GM12878 (cell line): ENCODE measurements at regions not wholly inside any gene's neighbourhood (a gene's known extent, or its start where the extent isn't known, plus 50 kb on each side); places are given as distances from the start of the nearest gene placed in this dataset.

Experiments used
- ATAC-seq: fragments of 200-7000 bp; cut with Tn5 transposase; 3 replicates; pipeline ENCODE4 v1.9.1; 2020; ENCODE audit warnings: mild to moderate bottlenecking, moderate library complexity
- BruUV-seq: library from RNA; stranded (reverse); fragments of 400-500 nt; replicated peaks from 2 replicates; lab custom pipeline; 2021; lab: Mats Ljungman, UMichigan
- CTCF ChIA-PET: fragments of 300-600 bp; sonication (Branson Sonifier 250); formaldehyde crosslinking; extraction: SDS; loops from one replicate; lab custom pipeline; 2021; ENCODE audit warnings: inconsistent platforms; lab: Yijun Ruan, JAX
- POLR2A ChIA-PET: fragments of 350-600 bp; formaldehyde crosslinking; extraction: SDS; loops from one replicate; lab custom pipeline; 2021; ENCODE audit warnings: inconsistent platforms; lab: Charles Lee
- RAD21 ChIA-PET: fragments of 300-600 bp; sonication (Branson Sonifier 250); formaldehyde crosslinking; loops from one replicate; lab custom pipeline; 2023; ENCODE audit warnings: antibody characterized with exemption; ENCODE audit not compliant: unreplicated experiment; lab: Charles Lee
- SMC1A ChIA-PET: fragments of 300-600 bp; sonication (Branson Sonifier 250); formaldehyde crosslinking; loops from one replicate; lab custom pipeline; 2023; ENCODE audit not compliant: unreplicated experiment, uncharacterized antibody; lab: Charles Lee
- DNase-seq: peaks from one replicate; pipeline ENCODE4 v3.0.0-alpha.2; 2011; ENCODE audit warnings: low read depth, low spot score
- FAIRE-seq: peaks from 3 replicates; lab custom pipeline; 2011; peaks lifted over from hg19 to GRCh38; lab: Jason Lieb, UNC
- H2AFZ ChIP-seq: 2 replicates; pipeline ENCODE4 v1.6.0; 2011; ENCODE audit warnings: low read depth, low read length, control low read depth; ENCODE audit not compliant: control insufficient read depth
- H3K27ac ChIP-seq: 2 replicates; pipeline ENCODE4 v1.5.1; 2011; ENCODE audit warnings: control low read depth; ENCODE audit not compliant: control insufficient read depth, insufficient read depth
- H3K27me3 ChIP-seq, 2 experiments: replicated peaks in 1 of 2; 2 replicates each; pipeline versions ENCODE4 v1.6.0 to v1.6.1; 2011; ENCODE audit warnings: low read length in 1 of 2; ENCODE audit not compliant: control insufficient read depth in 2 of 2, insufficient read depth in 2 of 2
- H3K36me3 ChIP-seq, 2 experiments: 2 replicates each; pipeline ENCODE4 v1.5.1; 2011; ENCODE audit warnings: low read length in 1 of 2; ENCODE audit not compliant: control insufficient read depth in 2 of 2, insufficient read depth in 2 of 2
- H3K4me1 ChIP-seq: 2 replicates; pipeline ENCODE4 v1.6.1; 2011; ENCODE audit warnings: mild to moderate bottlenecking, low read length, moderate library complexity, mixed read lengths; ENCODE audit not compliant: control insufficient read depth, insufficient read depth
- H3K4me2 ChIP-seq: 2 replicates; pipeline ENCODE4 v1.6.0; 2011; ENCODE audit warnings: control low read depth; ENCODE audit not compliant: control insufficient read depth, insufficient read depth
- H3K4me3 ChIP-seq: fragments of 200-600 bp; sonication (generic); 2 replicates; pipeline ENCODE4 v1.5.1; 2016
- H3K79me2 ChIP-seq: 2 replicates; pipeline ENCODE4 v1.6.0; 2011; ENCODE audit warnings: low read length; ENCODE audit not compliant: control insufficient read depth, insufficient read depth
- H3K9ac ChIP-seq: 2 replicates; pipeline ENCODE4 v1.8.0; 2011; ENCODE audit warnings: low read length, control low read depth, mixed read lengths; ENCODE audit not compliant: control insufficient read depth, insufficient read depth
- H3K9me3 ChIP-seq: replicated peaks from 3 replicates; pipeline ENCODE4 v1.5.1; 2011; ENCODE audit warnings: mild to moderate bottlenecking, low read length; ENCODE audit not compliant: control insufficient read depth, insufficient read depth
- H4K20me1 ChIP-seq: 2 replicates; pipeline ENCODE4 v1.6.0; 2011; ENCODE audit not compliant: control insufficient read depth, insufficient read depth
- BRCA1 ChIP-seq: IDR thresholded peaks from 2 replicates; pipeline ENCODE4 v1.6.1; 2011; ENCODE audit warnings: low read depth, low read length, improper control_type of control experiment
- CBX5 ChIP-seq: sonication (generic); IDR thresholded peaks from 2 replicates; pipeline ENCODE4 v1.6.1; 2016; ENCODE audit warnings: low read depth, moderate library complexity, mild to moderate bottlenecking, inconsistent platforms
- CTCF ChIP-seq, 3 experiments: IDR thresholded peaks in 2 of 3; conservative IDR thresholded peaks in 1 of 3; 2 replicates each; pipeline ENCODE4 v1.5.1; 2011; ENCODE audit warnings: low read depth in 3 of 3, low read length in 3 of 3, mild to moderate bottlenecking in 3 of 3, control low read depth in 2 of 3, moderate library complexity in 2 of 3, inconsistent platforms in 1 of 3, mixed read lengths in 1 of 3; ENCODE audit not compliant: control insufficient read depth in 2 of 3, insufficient read depth in 1 of 3; ENCODE audit errors: extremely low read depth in 1 of 3
- CUX1 ChIP-seq: IDR thresholded peaks from 2 replicates; pipeline ENCODE4 v1.6.1; 2012; ENCODE audit warnings: improper control_type of control experiment, low read depth, low read length; ENCODE audit not compliant: insufficient replicate concordance
- PML ChIP-seq: IDR thresholded peaks from 2 replicates; pipeline ENCODE4 v1.6.1; 2012; ENCODE audit warnings: low read length, inconsistent platforms
- POLR2AphosphoS5 ChIP-seq: IDR thresholded peaks from 2 replicates; pipeline ENCODE4 v1.6.1; 2011; ENCODE audit warnings: mild to moderate bottlenecking, low read length, inconsistent platforms
- PRDM15 ChIP-seq: fragments of 450-650 bp; formaldehyde crosslinking; IDR thresholded peaks from 2 replicates; pipeline ENCODE4 v1.4.0; 2020; ENCODE audit warnings: mild to moderate bottlenecking, moderate library complexity
- SMARCA5 ChIP-seq: fragments of 450-650 bp; IDR thresholded peaks from 2 replicates; pipeline ENCODE4 v1.6.1; 2017; ENCODE audit warnings: mild to moderate bottlenecking
- WGBS: methylation state at CpG from one replicate; pipeline ENCODE4 v1.1.6; 2016; ENCODE audit warnings: low lambda C conversion rate; ENCODE audit not compliant: insufficient replicate concordance, insufficient coverage; ENCODE audit errors: missing lambda C conversion rate; 5-methylcytosine and 5-hydroxymethylcytosine counted together
- in situ Hi-C: fragments of 300-500 bp; cut with MboI; formaldehyde crosslinking; loops from 9 replicates; pipeline ENCODE4 v1.14.3; 2018; ENCODE audit warnings: mixed read lengths
- intact Hi-C: fragments of 100-400 bp; cut with micrococcal nuclease; formaldehyde crosslinking; loops from one replicate; pipeline ENCODE4 v1.14.2; 2022; ENCODE audit not compliant: unreplicated experiment

GRCh38 chr7:124171068-124171467 lies 138.2 kb upstream of the TMEM229A start (continued):
- peak; percentile 4 to 42 (median 35); a peak in 4 of 6 replicates for TF ChIP-seq CTCF (IDR thresholded peaks at IDR 0.05 in 2 of 3, conservative IDR thresholded peaks at IDR 0.05 in 1 of 3; ENCODE audit: control insufficient read depth in 2 of 3, extremely low read depth in 1 of 3, insufficient read depth in 1 of 3, low read depth in 3 of 3, low read length in 3 of 3)
- TF ChIP-seq PRDM15 (CRISPR knock-in tag): no peak

- no peak overlapping the region for H3K27ac ChIP-seq
- WGBS: 13% methylated on average over 2 of the region's 2 CpGs
- ChIA-PET SMC1A (no interaction called here), CTCF (interaction anchor here (0.8 to 3.2 kb wide), 3 partner anchors 106 to 616 kb away, joined by 3 to 14 read pairs (median 3); no protein-coding TSS in a partner anchor), POLR2A (no interaction called here), RAD21 (interaction anchor here (1.3 kb wide), 1 partner anchor 616 kb away, joined by 4 read pairs; no protein-coding TSS in a partner anchor)
- intact Hi-C loops (no loop called here), in situ Hi-C loops (loop anchor here (10.0 kb wide), 1 partner anchor 616 kb away; no protein-coding TSS in a partner anchor)
- no peaks in the 10 kb centered on the region for H4K20me1 ChIP-seq
- H3K9ac ChIP-seq: no peak overlapping the region
- no peak for FAIRE-seq
- H3K27me3 ChIP-seq: no peaks in the 10 kb centered on the region
- H3K9me3 ChIP-seq: no peaks in the 10 kb centered on the region
- no peaks in the 10 kb centered on the region for H3K36me3 ChIP-seq
- no peaks in the 10 kb centered on the region for H3K4me1 ChIP-seq
- H3K4me3 ChIP-seq: no peak overlapping the region
- no peaks in the 10 kb centered on the region for H3K79me2 ChIP-seq
- DNase-seq: no peak
- no peak overlapping the region for H3K4me2 ChIP-seq
- H2AFZ ChIP-seq: no peak overlapping the region
- no TSS peak for BruUV-seq
- no peak for ATAC-seq
- TF ChIP-seq CUX1 (no peak), BRCA1 (no peak), POLR2AphosphoS5 (no peak), CBX5 (no peak), CTCF (IDR thresholded peaks at IDR 0.05 in 2 of 3, conservative IDR thresholded peaks at IDR 0.05 in 1 of 3; ENCODE audit: control insufficient read depth in 2 of 3, extremely low read depth in 1 of 3, insufficient read depth in 1 of 3, low read depth in 3 of 3, low read length in 3 of 3) (no peak), PML (no peak), SMARCA5 (no peak)
Measured at GRCh38 chr7:124168616-124169015, 135.7 kb upstream of the TMEM229A start.
